GM12878 (cell line): ENCODE measurements at regions not wholly inside any gene's neighbourhood (a gene's known extent, or its start where the extent isn't known, plus 50 kb on each side); places are given as distances from the start of the nearest gene placed in this dataset.

ENCODE experiments used
- CTCF ChIP-seq, 3 experiments: IDR thresholded peaks in 2 of 3; conservative IDR thresholded peaks in 1 of 3; 2 replicates each; pipeline ENCODE4 v1.5.1; 2011; ENCODE audit warnings: low read depth in 3 of 3, low read length in 3 of 3, mild to moderate bottlenecking in 3 of 3, control low read depth in 2 of 3, moderate library complexity in 2 of 3, inconsistent platforms in 1 of 3, mixed read lengths in 1 of 3; ENCODE audit not compliant: control insufficient read depth in 2 of 3, insufficient read depth in 1 of 3; ENCODE audit errors: extremely low read depth in 1 of 3
- ETV6 ChIP-seq, 2 experiments: fragments of 450-650 bp in 1 of 2; IDR thresholded peaks in 1 of 2; conservative IDR thresholded peaks in 1 of 2; 2 replicates each; pipeline ENCODE4 v1.6.1; 2014; ENCODE audit warnings: antibody characterized with exemption in 1 of 2, borderline replicate concordance in 1 of 2, low read depth in 1 of 2, mild to moderate bottlenecking in 1 of 2, moderate library complexity in 1 of 2
- EZH2 ChIP-seq: IDR thresholded peaks from 2 replicates; pipeline ENCODE4 v1.6.1; 2012; ENCODE audit warnings: low read depth, mild to moderate bottlenecking, control low read depth, inconsistent platforms, low read length, borderline replicate concordance; ENCODE audit not compliant: control insufficient read depth
- FOS ChIP-seq: IDR thresholded peaks from 3 replicates; pipeline ENCODE4 v1.6.1; 2011; ENCODE audit warnings: borderline replicate concordance; ENCODE audit not compliant: insufficient read length; ENCODE audit errors: extremely low read depth
- FOXM1 ChIP-seq: IDR thresholded peaks from 2 replicates; pipeline ENCODE4 v1.6.1; 2012; ENCODE audit warnings: low read depth, mild to moderate bottlenecking, inconsistent platforms, low read length, moderate library complexity
- HDGF ChIP-seq: fragments of 450-650 bp; IDR thresholded peaks from 2 replicates; pipeline ENCODE4 v1.6.1; 2016; ENCODE audit warnings: antibody characterized with exemption
- MAX ChIP-seq: IDR thresholded peaks from 2 replicates; pipeline ENCODE4 v1.6.1; 2012; ENCODE audit warnings: low read depth, low read length, improper control_type of control experiment
- MEF2A ChIP-seq: IDR thresholded peaks from 2 replicates; pipeline ENCODE4 v1.6.1; 2011; ENCODE audit warnings: low read depth, mild to moderate bottlenecking, low read length, moderate library complexity; ENCODE audit not compliant: insufficient read depth
- NBN ChIP-seq: fragments of 450-650 bp; IDR thresholded peaks from 2 replicates; pipeline ENCODE4 v1.6.1; 2016
- POLR2A ChIP-seq: IDR thresholded peaks from 2 replicates; pipeline ENCODE4 v1.6.1; 2011; ENCODE audit warnings: low read depth, mild to moderate bottlenecking, low read length
- SMC3 ChIP-seq: IDR thresholded peaks from 2 replicates; pipeline ENCODE4 v1.6.1; 2011; ENCODE audit warnings: low read length, improper control_type of control experiment, borderline replicate concordance
- ZBTB4 ChIP-seq: fragments of 450-650 bp; formaldehyde crosslinking; IDR thresholded peaks from 2 replicates; pipeline ENCODE4 v1.4.0; 2022; ENCODE audit warnings: mild to moderate bottlenecking, moderate library complexity

GRCh38 chr4:54941994-54942552 is 183.3 kb downstream of the KDR start:
- TF ChIP-seq MAX: no peak
- TF ChIP-seq EZH2: no peak
- TF ChIP-seq POLR2A: no peak
- TF ChIP-seq CTCF (IDR thresholded peaks at IDR 0.05 in 2 of 3, conservative IDR thresholded peaks at IDR 0.05 in 1 of 3; ENCODE audit: control insufficient read depth in 2 of 3, extremely low read depth in 1 of 3, insufficient read depth in 1 of 3, low read depth in 3 of 3, low read length in 3 of 3): no peak
- TF ChIP-seq FOS: no peak
- TF ChIP-seq ETV6 (conservative IDR thresholded peaks at IDR 0.05 in 1 of 2, IDR thresholded peaks at IDR 0.05 in 1 of 2; ENCODE audit: borderline replicate concordance in 1 of 2, low read depth in 1 of 2): no peak
- no peak for TF ChIP-seq NBN
- TF ChIP-seq SMC3: no peak
- TF ChIP-seq MEF2A: no peak
- no peak for TF ChIP-seq FOXM1
- TF ChIP-seq HDGF: no peak
- TF ChIP-seq ZBTB4: no peak
